Muscle of back (tissue), 3 donors: ENCODE measurements at regions not wholly inside any gene's neighbourhood (a gene's known extent, or its start where the extent isn't known, plus 50 kb on each side); places are given as distances from the start of the nearest gene placed in this dataset.

ENCODE experiments used
- DNase-seq, 3 donors: peaks; one replicate each; pipeline versions ENCODE4 v3.0.0 to v3.0.0-alpha.2; 2013

DNA sequence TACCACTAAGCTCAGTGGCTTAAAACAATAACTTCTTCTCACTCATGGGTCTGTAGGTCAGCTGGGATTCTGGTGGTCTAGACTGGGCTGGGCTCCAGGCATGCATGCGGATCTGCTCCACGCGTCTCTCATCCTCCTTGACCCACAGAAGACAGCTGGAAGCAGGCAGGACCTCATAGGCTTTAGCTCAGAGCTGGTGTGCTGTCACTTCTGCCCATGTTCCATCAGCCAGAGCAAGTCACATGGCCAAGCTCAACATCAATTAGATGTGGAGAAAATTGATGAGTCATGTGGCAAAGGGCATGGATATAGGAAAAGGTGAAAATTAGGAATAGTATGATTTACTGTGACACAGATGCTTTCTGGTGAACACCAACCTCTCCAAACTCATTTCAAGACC is 57.4 kb upstream of the PSMF1 start:
- DNase-seq, result no peak

DNA sequence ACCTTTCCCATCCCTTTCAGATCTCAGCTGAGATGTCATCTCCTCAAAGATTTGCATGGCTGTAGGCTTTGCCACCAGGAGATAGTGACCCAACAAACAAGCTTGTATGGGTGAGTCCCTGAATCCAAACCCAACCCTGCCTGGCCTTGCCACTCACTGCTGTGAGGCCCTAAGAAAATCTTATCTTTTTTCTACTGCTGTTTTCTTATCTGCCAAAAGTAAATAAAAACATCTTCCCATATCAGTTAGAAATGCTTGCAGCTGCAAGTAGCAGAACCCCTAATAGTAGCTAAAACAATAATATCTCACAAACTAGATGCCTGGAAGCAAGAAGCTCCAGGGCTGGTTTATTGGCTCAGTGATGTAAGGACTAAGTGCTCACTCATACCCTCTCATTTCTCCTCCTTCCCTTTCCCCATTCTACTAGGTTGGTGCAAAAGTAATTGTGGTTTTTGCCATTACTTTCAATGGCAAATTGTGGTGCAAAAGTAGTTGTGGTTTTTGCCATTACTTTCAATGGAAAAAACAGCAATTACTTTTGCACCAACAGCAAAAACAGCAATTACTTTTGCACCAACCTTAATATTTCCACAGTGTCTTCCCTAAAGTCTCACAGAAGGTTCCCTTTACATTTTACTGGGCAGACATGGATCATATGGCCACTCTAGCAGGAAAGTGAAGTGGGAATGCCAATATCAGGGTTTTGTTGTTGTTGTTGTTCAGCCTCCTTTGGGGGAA is 56.7 kb upstream of the PSMF1 start:
- no peak for DNase-seq

DNA sequence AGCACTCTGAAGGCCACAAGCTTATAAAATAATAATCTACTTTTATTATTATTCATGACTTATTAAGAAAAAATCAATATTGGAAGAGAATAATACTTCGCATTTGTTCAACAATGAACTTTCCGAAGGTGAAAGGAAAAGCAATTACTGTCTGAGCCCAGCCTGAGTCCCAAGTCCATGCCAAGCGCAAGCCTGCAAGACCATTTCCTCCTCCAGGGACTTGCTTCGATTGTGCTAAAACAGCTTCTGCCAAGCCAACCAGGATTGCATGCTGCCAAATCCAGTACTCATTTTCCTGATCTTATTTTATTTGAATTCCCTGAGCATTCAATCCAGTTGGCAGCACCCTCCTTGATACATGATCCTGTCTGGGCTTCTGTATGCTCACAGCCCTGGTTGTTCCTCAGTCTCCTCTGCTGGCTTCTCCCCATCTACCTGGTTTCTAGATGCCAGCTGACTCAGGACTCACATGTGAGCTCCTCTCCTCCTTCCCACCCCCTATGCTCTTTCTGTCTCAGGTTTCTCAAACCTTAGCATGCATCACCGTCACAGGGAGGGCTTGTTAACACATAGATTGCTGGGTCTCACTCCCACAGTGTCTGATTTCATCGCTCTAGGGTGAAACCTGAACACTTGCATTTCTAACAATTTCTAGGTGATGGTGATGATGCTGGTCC is 55.9 kb upstream of the PSMF1 start:
- peak in 1 of 3 donors; percentile 4 for DNase-seq
